ENCODE measurements at regions not wholly inside any gene's neighbourhood (a gene's known extent, or its start where the extent isn't known, plus 50 kb on each side); places are given as distances from the start of the nearest gene placed in this dataset.

DNA sequence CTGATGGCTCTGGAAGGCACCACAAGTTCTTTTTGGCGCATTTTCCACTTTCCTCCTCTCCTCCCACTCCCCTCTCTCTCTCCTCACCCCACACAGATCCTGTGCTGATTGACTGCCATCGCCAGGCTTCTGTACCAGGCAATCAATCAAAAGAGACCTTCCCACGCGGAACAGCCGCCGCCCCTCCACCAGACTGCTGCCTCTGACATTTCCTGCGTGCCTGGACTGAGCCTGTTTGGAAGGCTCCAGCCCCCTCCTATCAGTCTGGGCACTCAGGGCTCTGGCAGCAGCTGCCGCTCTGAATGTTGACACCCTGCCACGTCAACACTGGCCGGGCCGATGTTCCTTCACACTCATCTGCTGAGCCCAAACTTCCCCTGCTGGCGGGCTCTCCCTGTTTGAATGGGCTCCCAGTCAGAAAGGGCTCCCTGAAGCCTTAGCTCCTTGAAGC lies 467.7 kb downstream of the EPHA4 start:
- Histone ChIP-seq H3K36me3 (replicated peaks in 1 of 2) (no peaks in the 10 kb centered on the region), H3K27ac (no peak overlapping the region), H3K27me3 (no peaks in the 10 kb centered on the region), H3K4me1 (replicated peaks in 1 of 2) (peaks cover 0 to 10% of the 10 kb centered on the region in 2 donors), H3K9me3 (replicated peaks in 1 of 3) (no peaks in the 10 kb centered on the region), H3K4me3 (no peak overlapping the region)
- peak; percentile 19 to 58 (median 38) for DNase-seq
- TF ChIP-seq POLR2A (IDR thresholded peaks at IDR 0.05), result no peak
- TF ChIP-seq, protein P1, sequence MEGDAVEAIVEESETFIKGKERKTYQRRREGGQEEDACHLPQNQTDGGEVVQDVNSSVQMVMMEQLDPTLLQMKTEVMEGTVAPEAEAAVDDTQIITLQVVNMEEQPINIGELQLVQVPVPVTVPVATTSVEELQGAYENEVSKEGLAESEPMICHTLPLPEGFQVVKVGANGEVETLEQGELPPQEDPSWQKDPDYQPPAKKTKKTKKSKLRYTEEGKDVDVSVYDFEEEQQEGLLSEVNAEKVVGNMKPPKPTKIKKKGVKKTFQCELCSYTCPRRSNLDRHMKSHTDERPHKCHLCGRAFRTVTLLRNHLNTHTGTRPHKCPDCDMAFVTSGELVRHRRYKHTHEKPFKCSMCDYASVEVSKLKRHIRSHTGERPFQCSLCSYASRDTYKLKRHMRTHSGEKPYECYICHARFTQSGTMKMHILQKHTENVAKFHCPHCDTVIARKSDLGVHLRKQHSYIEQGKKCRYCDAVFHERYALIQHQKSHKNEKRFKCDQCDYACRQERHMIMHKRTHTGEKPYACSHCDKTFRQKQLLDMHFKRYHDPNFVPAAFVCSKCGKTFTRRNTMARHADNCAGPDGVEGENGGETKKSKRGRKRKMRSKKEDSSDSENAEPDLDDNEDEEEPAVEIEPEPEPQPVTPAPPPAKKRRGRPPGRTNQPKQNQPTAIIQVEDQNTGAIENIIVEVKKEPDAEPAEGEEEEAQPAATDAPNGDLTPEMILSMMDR (IDR thresholded peaks at IDR 0.05), result no peak
- intact Hi-C loops (cut with DNase I), result no loop called here
- WGBS, 4 donors, result 14 to 25% (median 17%) methylated on average over 6 to 12 of the region's 12 CpGs

DNA sequence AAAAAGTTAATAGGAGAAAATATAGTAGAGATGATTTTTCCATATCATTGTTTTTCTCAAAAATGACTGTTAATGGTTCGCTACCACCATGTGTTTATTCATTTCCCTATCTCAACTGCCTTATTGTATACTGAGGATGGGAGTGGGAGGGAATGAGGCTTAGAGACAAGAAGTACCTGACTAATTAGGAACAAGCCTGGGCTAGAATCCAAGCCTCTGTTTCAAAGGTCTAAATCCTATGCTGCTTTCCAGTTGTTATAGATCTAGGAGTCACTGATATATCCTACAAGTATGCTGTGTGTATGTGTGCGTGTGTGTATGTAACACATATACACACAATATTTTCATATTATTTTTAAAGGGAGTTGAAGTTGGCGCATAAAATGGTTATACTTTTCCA lies 465.9 kb downstream of the EPHA4 start:
- no peaks in the 10 kb centered on the region for H3K27me3 ChIP-seq
- TF ChIP-seq POLR2A (IDR thresholded peaks at IDR 0.05), result no peak
- TF ChIP-seq, protein P1 (IDR thresholded peaks at IDR 0.05), result no peak
- H3K27ac ChIP-seq, result no peak overlapping the region
- DNase-seq, result no peak
- H3K4me3 ChIP-seq, result no peak overlapping the region
- intact Hi-C loops (cut with DNase I), result no loop called here
- no peaks in the 10 kb centered on the region for H3K36me3 ChIP-seq (replicated peaks in 1 of 2)
- no peaks in the 10 kb centered on the region for H3K9me3 ChIP-seq (replicated peaks in 1 of 3)
- WGBS, 4 donors, result 74 to 96% (median 92%) methylated on average over 3 of the region's 3 CpGs
- peaks cover 0 to 10% of the 10 kb centered on the region in 2 donors for H3K4me1 ChIP-seq (replicated peaks in 1 of 2)

DNA sequence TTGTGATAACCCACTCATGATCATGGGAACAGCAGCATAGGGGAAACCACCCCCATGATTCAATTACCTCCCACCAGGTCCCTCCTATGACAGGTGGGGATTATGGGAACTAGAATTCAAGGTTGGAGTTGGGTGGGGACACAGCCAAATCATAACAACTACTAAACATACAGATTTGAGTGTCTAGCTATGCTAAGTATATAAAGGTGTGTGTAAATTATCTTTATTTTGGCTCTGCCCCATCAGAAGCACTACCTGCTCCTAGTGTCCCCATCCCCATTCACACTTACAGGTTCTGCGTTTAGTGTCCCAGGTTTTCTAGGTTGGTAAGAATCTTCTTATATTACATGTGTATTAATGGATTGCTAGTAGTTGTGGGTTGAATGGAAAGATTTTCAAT lies 464.7 kb downstream of the EPHA4 start:
- Histone ChIP-seq H3K36me3 (replicated peaks in 1 of 2) (no peaks in the 10 kb centered on the region), H3K27ac (no peak overlapping the region), H3K4me1 (replicated peaks in 1 of 2) (peaks cover 0 to 10% of the 10 kb centered on the region in 2 donors), H3K27me3 (no peaks in the 10 kb centered on the region), H3K9me3 (replicated peaks in 1 of 3) (no peaks in the 10 kb centered on the region), H3K4me3 (no peak overlapping the region)
- intact Hi-C loops (cut with DNase I), result no loop called here
- TF ChIP-seq POLR2A (IDR thresholded peaks at IDR 0.05), result no peak
- TF ChIP-seq, protein P1 (IDR thresholded peaks at IDR 0.05), result no peak
- WGBS, 4 donors, result 37 to 92% (median 88%) methylated on average over 1 of the region's 1 CpG
- DNase-seq, result no peak

DNA sequence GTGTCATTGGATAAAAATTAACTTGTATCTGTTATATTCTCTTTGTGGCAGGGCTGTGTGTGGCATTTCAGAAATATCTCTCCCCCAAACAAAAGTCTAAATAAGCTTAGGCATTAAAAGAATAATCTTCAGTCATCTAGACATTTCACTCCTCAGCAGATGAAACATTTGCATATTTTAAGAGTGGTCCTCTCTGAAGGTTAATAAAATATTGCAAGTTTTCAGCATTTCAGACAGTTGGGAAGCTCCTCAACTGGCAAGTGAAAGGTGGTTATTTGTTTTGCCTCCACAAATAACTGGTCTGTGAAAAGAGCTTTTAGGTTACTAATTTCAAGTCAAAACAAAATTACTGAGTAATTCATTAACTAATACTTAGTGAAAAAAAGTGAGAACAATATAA lies 462.6 kb downstream of the EPHA4 start:
- DNase-seq, result no peak
- Histone ChIP-seq H3K27ac (no peak overlapping the region), H3K4me1 (replicated peaks in 1 of 2) (peaks cover 0 to 3% of the 10 kb centered on the region in 2 donors), H3K9me3 (replicated peaks in 1 of 3) (no peaks in the 10 kb centered on the region), H3K36me3 (replicated peaks in 1 of 2) (no peaks in the 10 kb centered on the region), H3K27me3 (no peaks in the 10 kb centered on the region), H3K4me3 (no peak overlapping the region)
- intact Hi-C loops (cut with DNase I), result no loop called here
- TF ChIP-seq POLR2A (IDR thresholded peaks at IDR 0.05), result no peak
- TF ChIP-seq, protein P1 (IDR thresholded peaks at IDR 0.05), result no peak
